ENCODE measurements at regions not wholly inside any gene's neighbourhood (a gene's known extent, or its start where the extent isn't known, plus 50 kb on each side); places are given as distances from the start of the nearest gene placed in this dataset.

GRCh38 chr2:45301307-45302277, 292.3 kb upstream of the SIX2 start:
- no peak for DNase-seq (ENCODE audit: low spot score)

DNA sequence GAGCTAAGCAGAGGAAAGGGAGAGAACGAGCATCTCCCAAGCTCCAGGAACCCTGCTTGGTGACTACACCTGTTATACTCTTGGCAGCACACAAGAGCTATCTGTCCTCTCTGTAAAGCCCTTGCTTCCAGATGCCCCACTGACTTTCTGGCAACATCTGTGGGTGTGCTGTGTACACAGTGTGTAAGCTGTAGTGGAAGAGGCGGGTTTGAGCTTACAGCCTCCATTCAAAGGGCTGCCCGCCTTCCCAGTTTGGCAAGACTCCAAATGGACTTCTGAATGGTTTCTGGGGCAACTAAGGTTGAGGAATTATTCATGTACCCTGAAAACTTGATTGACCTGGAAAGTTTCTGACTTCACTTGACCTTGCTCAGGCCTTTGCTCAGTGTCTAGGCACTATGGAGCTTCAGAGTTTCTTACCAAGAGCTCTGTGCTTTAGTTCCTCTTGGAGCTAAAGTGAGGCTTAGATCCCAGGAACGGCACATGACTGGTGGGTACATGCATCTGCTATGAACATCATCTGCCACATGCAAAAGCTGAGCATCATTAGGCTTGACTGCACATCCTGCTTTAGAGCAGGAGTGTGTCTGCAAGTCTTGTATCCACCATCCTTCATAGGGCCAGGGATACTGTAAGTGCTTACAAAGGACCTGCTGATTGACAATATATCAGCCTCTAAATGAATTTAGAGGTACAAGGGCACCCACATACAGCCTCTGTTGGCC, 290.9 kb upstream of the SIX2 start:
- DNase-seq (ENCODE audit: low spot score), result no peak

DNA sequence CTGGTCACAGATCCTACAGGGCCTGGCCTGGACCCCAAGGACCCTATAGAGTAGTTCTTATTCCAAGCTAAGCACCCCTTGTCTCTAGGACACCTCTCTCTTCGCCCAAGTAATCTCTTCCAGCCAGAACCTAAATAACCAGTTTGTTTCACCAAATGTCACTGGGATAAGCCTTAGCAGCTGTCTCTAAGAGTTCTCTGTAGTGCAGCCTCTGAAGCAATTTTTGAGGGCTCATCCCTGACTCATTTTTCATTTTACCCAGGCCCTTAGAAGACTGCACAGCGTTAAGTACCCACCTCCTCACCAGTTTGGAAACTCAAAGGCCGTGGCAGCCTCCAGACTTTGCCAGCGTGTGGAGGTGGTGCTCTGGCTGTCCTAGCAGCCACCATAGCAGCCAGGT, 290.1 kb upstream of the SIX2 start:
- DNase-seq (ENCODE audit: low spot score), result no peak

GRCh38 chr2:45293182-45293581, 283.9 kb upstream of the SIX2 start:
- DNase-seq (ENCODE audit: low spot score), result no peak

GRCh38 chr2:45291296-45291701, 282.0 kb upstream of the SIX2 start:
- no peak for DNase-seq (ENCODE audit: low spot score)

GRCh38 chr2:45289997-45290709, 280.9 kb upstream of the SIX2 start:
- DNase-seq (ENCODE audit: low spot score), result no peak

DNA sequence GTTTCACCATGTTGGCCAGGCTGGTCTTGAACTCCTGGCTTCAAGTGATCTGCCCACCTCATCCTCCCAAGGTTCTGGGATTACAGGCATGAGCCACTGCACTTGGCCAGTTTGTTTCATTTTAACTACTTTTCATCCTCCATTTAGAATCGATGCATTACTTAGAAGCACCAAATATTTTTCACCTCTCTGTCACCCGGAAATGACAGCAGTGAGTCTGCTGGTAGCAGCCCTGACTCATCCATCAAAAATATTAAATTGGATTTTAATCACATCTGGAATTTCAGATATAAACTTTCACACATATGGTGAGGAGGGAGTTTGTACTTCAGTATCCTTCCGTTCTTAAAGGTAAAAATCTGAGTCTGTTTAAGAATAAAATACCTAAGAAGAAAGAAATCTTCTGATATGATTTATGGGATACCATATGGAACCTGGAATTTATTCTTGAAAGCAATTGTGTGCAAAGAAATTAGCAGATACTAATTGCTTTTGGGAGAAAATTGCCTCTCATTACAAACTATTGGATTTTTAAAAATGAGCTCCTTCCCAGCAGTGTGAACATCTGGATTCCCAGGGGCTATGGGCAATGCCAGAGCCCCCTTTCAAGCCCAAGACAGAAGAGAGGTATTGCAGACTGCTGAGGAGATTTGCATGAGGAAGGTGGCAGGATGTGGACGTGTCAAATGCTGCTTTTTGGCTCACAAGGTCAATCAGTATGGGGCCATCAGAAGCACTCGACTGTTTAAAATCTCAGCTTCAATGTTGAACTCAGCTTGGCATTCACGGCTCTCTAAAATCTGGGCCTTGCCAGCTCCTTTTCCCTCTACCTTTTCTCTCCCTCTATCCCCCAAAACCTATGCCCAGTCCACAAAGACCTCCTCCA, 279.5 kb upstream of the SIX2 start:
- no peak for DNase-seq (ENCODE audit: low spot score)

- no peak for DNase-seq (ENCODE audit: low spot score)
Observed at GRCh38 chr2:45287045-45287444, 277.8 kb upstream of the SIX2 start.

DNA sequence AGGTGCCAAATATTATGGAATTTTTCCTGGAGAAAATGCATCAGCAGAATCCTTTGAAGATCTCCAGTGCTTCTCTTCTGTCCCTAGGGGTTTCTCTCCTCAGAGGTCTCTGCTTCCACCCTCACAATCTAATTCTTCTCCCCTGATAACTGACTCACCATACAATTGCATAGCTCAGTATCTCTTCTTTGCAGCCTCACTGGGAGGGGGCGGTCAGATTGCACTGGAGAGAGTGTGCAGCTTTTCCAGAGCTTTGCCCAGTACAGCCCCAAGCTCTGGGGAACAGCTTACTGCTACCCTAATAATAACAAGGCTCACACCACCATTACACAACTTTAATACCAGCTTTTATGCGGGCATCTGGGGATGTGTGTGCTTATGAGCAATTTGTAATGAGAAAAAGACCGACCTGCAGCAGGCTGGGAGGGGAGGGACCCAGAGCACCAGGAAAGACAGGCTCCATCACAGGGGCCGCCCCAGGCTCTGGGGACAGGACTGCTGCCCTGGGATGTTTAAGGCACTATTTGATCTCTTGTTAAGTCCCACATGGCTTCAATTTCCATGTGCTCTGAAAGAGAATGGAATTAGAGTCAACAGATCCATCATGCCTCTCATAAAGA, 276.6 kb upstream of the SIX2 start:
- DNase-seq (ENCODE audit: low spot score), result no peak

GRCh38 chr2:45285311-45285710, 276.1 kb upstream of the SIX2 start:
- DNase-seq (ENCODE audit: low spot score), result no peak

GRCh38 chr2:45284621-45284995, 275.4 kb upstream of the SIX2 start:
- no peak for DNase-seq (ENCODE audit: low spot score)

DNA sequence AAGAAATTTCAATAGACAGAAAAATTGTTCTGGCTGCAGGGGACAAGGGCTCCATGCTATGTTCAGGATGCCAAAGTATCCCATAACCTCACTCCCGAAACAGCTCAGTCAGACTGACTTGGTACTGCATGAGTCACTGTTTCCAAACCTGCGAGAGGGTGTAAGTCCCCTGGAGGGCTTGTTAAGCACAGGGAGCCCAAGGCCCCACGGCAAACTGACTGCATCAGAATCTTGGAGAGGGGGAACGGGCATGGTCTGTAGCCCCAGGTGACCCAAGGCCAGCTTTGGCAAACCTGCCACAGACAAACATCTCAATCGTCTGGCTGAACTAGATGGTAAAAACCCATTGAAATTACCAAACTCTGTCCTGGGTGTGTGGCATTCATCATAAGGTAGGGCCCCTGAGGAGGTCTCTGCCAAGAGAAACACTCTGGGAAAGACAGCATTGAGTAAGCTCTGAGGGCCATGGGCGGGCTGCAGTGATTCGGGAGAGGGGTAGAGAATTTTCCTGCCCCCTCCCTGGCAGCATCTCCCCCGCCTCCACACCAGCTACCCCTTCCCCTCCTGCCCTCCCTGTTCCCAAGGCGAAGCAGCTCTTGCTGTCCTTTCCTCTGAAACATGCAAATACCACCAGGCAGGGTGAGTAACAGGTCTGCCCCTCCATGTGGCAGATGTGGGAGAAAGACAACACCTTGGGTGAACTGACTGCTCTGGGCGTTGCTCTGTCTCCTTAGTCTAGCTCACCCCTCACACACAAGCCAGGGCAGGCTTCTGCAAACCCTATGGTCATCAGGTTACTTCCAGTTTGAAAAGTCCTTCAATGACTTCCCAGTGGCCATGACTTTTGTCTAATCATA, 274.7 kb upstream of the SIX2 start:
- no peak for DNase-seq (ENCODE audit: low spot score)

DNA sequence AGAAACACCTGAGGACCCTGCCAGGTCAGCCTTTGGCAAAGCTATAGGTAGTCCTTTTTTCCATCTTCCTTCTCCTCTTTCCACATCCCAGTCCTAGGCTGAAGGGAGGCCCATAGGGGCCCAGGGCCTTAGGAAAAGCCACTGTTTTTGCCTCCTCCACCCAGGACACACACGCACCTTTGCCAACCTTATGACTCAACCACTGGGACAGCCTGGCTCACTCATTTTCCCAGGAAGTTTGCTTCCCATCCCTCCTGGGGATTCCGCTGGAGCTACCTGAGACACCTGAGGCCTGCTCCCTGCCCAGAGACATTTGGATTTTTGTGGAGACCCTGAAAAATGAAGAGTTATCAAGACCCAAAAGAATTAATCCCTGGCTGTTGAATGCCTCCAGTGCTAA, 273.4 kb upstream of the SIX2 start:
- no peak for DNase-seq (ENCODE audit: low spot score)

GRCh38 chr2:45281311-45281710, 272.1 kb upstream of the SIX2 start:
- no peak for DNase-seq (ENCODE audit: low spot score)

- no peak for DNase-seq (ENCODE audit: low spot score)
Observed at GRCh38 chr2:45280794-45281193, 271.5 kb upstream of the SIX2 start.

- DNase-seq (ENCODE audit: low spot score), result no peak
Observed at GRCh38 chr2:45279356-45279755, 270.1 kb upstream of the SIX2 start.

GRCh38 chr2:45278365-45279078, 269.3 kb upstream of the SIX2 start:
- no peak for DNase-seq (ENCODE audit: low spot score)

DNA sequence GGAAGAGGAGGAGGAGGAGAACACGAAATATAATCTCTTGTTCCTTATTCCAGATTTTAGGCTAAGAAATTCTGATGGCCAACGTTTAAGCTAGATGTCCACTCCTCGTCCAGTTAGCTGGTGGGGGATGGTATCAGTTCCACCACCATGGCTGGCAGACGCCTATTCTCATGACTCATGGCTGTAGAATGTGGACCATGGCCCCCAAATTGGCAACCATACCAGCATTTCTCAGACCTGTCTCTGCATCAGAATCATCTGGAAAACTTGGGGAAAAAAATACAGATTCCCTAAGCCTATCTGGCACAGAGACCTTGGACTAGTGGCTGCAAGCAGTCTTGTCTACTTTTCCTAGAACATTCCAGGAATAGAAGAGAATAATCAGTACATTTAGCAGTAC, 267.7 kb upstream of the SIX2 start:
- DNase-seq (ENCODE audit: low spot score), result no peak

DNA sequence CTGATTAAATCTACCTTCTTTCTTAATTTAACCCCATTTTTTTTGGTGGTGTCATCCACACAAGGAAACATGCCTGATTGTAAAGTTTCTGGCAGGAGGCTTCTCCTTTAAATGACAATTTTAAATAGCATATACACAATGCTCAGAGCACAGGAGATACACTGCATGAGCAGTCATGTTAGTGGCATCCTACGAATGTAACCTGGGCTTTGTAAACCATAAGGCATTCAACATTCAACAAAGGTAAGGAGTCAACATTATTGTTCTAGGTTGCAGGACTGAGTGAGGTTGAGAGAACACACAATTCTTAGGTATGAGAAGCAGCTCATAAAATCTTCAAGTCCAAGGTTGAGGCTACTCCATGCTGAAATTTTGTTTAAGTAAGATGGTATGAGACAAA, 266.6 kb upstream of the SIX2 start:
- DNase-seq (ENCODE audit: low spot score), result no peak

All from COLO829 (cell line).